ENCODE measurements at regions not wholly inside any gene's neighbourhood (a gene's known extent, or its start where the extent isn't known, plus 50 kb on each side); places are given as distances from the start of the nearest gene placed in this dataset.
"Not testable (repeated sequence)": the region's sequence is repeated elsewhere in the genome, so short reads cannot be mapped to it uniquely, and the experiment has no call there.

GRCh38 chr5:152641970-152642805, 237.1 kb upstream of the NMUR2 start:
- Histone ChIP-seq H3K27ac (ENCODE audit: low read length) (no peak overlapping the region), H3K36me3 (ENCODE audit: control insufficient read depth, insufficient read depth, low read length) (no peaks in the 10 kb centered on the region), H3K27me3 (ENCODE audit: control insufficient read depth, insufficient read depth, low read length) (peaks cover 2% of the 10 kb centered on the region; the same call in 1 of the 2 replicates), H3K9me3 (ENCODE audit: control insufficient read depth, insufficient read depth, low read length) (no peaks in the 10 kb centered on the region), H3K4me1 (ENCODE audit: control insufficient read depth, insufficient read depth, low read length) (no peaks in the 10 kb centered on the region), H3K4me3 (ENCODE audit: low read length) (no peak overlapping the region)
- WGBS (ENCODE audit: insufficient coverage, insufficient read length), result no CpG with 5 or more reads among the region's 10 CpGs
- DNase-seq (ENCODE audit: low read depth, low spot score), result no peak

GRCh38 chr5:152642880-152643279, 237.8 kb upstream of the NMUR2 start:
- no peak for DNase-seq (ENCODE audit: low read depth, low spot score)
- Histone ChIP-seq H3K9me3 (ENCODE audit: control insufficient read depth, insufficient read depth, low read length) (no peaks in the 10 kb centered on the region), H3K27me3 (ENCODE audit: control insufficient read depth, insufficient read depth, low read length) (peaks cover 2% of the 10 kb centered on the region; the same call in 1 of the 2 replicates), H3K4me3 (ENCODE audit: low read length) (no peak overlapping the region), H3K27ac (ENCODE audit: low read length) (no peak overlapping the region), H3K4me1 (ENCODE audit: control insufficient read depth, insufficient read depth, low read length) (no peaks in the 10 kb centered on the region), H3K36me3 (ENCODE audit: control insufficient read depth, insufficient read depth, low read length) (no peaks in the 10 kb centered on the region)
- WGBS (ENCODE audit: insufficient coverage, insufficient read length), result no CpG with 5 or more reads among the region's 1 CpG

- Histone ChIP-seq H3K9me3 (ENCODE audit: control insufficient read depth, insufficient read depth, low read length) (no peaks in the 10 kb centered on the region), H3K36me3 (ENCODE audit: control insufficient read depth, insufficient read depth, low read length) (no peaks in the 10 kb centered on the region), H3K27me3 (ENCODE audit: control insufficient read depth, insufficient read depth, low read length) (peaks cover 2% of the 10 kb centered on the region; the same call in 1 of the 2 replicates), H3K4me1 (ENCODE audit: control insufficient read depth, insufficient read depth, low read length) (no peaks in the 10 kb centered on the region), H3K4me3 (ENCODE audit: low read length) (no peak overlapping the region), H3K27ac (ENCODE audit: low read length) (no peak overlapping the region)
- WGBS (ENCODE audit: insufficient coverage, insufficient read length), result no CpG with 5 or more reads among the region's 2 CpGs
- no peak for DNase-seq (ENCODE audit: low read depth, low spot score)
Measured at GRCh38 chr5:152644029-152644728, 239.1 kb upstream of the NMUR2 start.

GRCh38 chr5:152649609-152650008, 244.5 kb upstream of the NMUR2 start:
- peaks cover 2% of the 10 kb centered on the region; the same call in 1 of the 2 replicates for H3K27me3 ChIP-seq (ENCODE audit: control insufficient read depth, insufficient read depth, low read length)
- H3K4me3 ChIP-seq (ENCODE audit: low read length), result no peak overlapping the region
- no peaks in the 10 kb centered on the region for H3K36me3 ChIP-seq (ENCODE audit: control insufficient read depth, insufficient read depth, low read length)
- H3K27ac ChIP-seq (ENCODE audit: low read length), result no peak overlapping the region
- H3K9me3 ChIP-seq (ENCODE audit: control insufficient read depth, insufficient read depth, low read length), result no peaks in the 10 kb centered on the region
- no peak for DNase-seq (ENCODE audit: low read depth, low spot score)
- H3K4me1 ChIP-seq (ENCODE audit: control insufficient read depth, insufficient read depth, low read length), result peaks cover 2% of the 10 kb centered on the region; the same call in 1 of the 2 replicates

- H3K4me3 ChIP-seq (ENCODE audit: low read length), result no peak overlapping the region
- no peak overlapping the region for H3K27ac ChIP-seq (ENCODE audit: low read length)
- no CpG with 5 or more reads among the region's 3 CpGs for WGBS (ENCODE audit: insufficient coverage, insufficient read length)
- no peaks in the 10 kb centered on the region for H3K27me3 ChIP-seq (ENCODE audit: control insufficient read depth, insufficient read depth, low read length)
- DNase-seq (ENCODE audit: low read depth, low spot score), result no peak
- H3K36me3 ChIP-seq (ENCODE audit: control insufficient read depth, insufficient read depth, low read length), result no peaks in the 10 kb centered on the region
- H3K9me3 ChIP-seq (ENCODE audit: control insufficient read depth, insufficient read depth, low read length), result no peaks in the 10 kb centered on the region
- peaks cover 2% of the 10 kb centered on the region; the same call in 1 of the 2 replicates for H3K4me1 ChIP-seq (ENCODE audit: control insufficient read depth, insufficient read depth, low read length)
Measured at GRCh38 chr5:152650413-152650812, 245.3 kb upstream of the NMUR2 start.

- WGBS (ENCODE audit: insufficient coverage, insufficient read length), result no CpG with 5 or more reads among the region's 18 CpGs
- H3K27me3 ChIP-seq (ENCODE audit: control insufficient read depth, insufficient read depth, low read length); H3K4me3 ChIP-seq (ENCODE audit: low read length); DNase-seq (ENCODE audit: low read depth, low spot score); H3K4me1 ChIP-seq (ENCODE audit: control insufficient read depth, insufficient read depth, low read length); H3K9me3 ChIP-seq (ENCODE audit: control insufficient read depth, insufficient read depth, low read length); H3K27ac ChIP-seq (ENCODE audit: low read length); H3K36me3 ChIP-seq (ENCODE audit: control insufficient read depth, insufficient read depth, low read length): not testable (repeated sequence)
Measured at GRCh38 chr5:152659470-152659869, 254.4 kb upstream of the NMUR2 start.

GRCh38 chr5:152673601-152674000, 268.5 kb upstream of the NMUR2 start:
- DNase-seq (ENCODE audit: low read depth, low spot score), result no peak
- H3K36me3 ChIP-seq (ENCODE audit: control insufficient read depth, insufficient read depth, low read length), result no peaks in the 10 kb centered on the region
- no peaks in the 10 kb centered on the region for H3K4me1 ChIP-seq (ENCODE audit: control insufficient read depth, insufficient read depth, low read length)
- H3K27ac ChIP-seq (ENCODE audit: low read length), result no peak overlapping the region
- H3K4me3 ChIP-seq (ENCODE audit: low read length), result no peak overlapping the region
- no peaks in the 10 kb centered on the region for H3K9me3 ChIP-seq (ENCODE audit: control insufficient read depth, insufficient read depth, low read length)
- H3K27me3 ChIP-seq (ENCODE audit: control insufficient read depth, insufficient read depth, low read length), result no peaks in the 10 kb centered on the region
- WGBS (ENCODE audit: insufficient coverage, insufficient read length), result no CpG with 5 or more reads among the region's 1 CpG

GRCh38 chr5:152674403-152674802, 269.3 kb upstream of the NMUR2 start:
- no peaks in the 10 kb centered on the region for H3K4me1 ChIP-seq (ENCODE audit: control insufficient read depth, insufficient read depth, low read length)
- no peak for DNase-seq (ENCODE audit: low read depth, low spot score)
- H3K27ac ChIP-seq (ENCODE audit: low read length), result no peak overlapping the region
- no peaks in the 10 kb centered on the region for H3K36me3 ChIP-seq (ENCODE audit: control insufficient read depth, insufficient read depth, low read length)
- no CpG with 5 or more reads among the region's 1 CpG for WGBS (ENCODE audit: insufficient coverage, insufficient read length)
- H3K9me3 ChIP-seq (ENCODE audit: control insufficient read depth, insufficient read depth, low read length), result no peaks in the 10 kb centered on the region
- H3K27me3 ChIP-seq (ENCODE audit: control insufficient read depth, insufficient read depth, low read length), result no peaks in the 10 kb centered on the region
- H3K4me3 ChIP-seq (ENCODE audit: low read length), result no peak overlapping the region

DNA sequence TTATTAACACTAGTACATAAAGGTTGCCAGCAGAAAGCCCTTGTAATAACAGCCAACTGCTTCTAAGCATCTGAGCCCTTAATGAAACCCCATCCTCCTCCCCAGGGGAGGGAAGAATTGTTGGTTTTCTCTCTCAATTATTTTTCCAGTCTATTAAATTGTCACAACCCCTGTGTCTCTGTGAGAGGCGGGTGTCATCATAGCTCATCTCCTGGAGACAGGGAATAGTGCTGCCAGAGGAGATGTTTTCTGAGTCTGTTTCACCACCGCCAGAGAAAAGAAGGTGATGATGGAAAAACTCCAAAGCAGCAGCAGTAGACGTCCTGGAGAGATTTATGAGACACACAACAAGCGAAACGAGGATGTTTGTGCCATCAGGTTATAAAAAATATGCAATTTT, 271.1 kb upstream of the NMUR2 start:
- no peak for DNase-seq (ENCODE audit: low read depth, low spot score)
- WGBS (ENCODE audit: insufficient coverage, insufficient read length), result no CpG with 5 or more reads among the region's 5 CpGs
- Histone ChIP-seq H3K9me3 (ENCODE audit: control insufficient read depth, insufficient read depth, low read length) (no peaks in the 10 kb centered on the region), H3K27ac (ENCODE audit: low read length) (no peak overlapping the region), H3K36me3 (ENCODE audit: control insufficient read depth, insufficient read depth, low read length) (no peaks in the 10 kb centered on the region), H3K27me3 (ENCODE audit: control insufficient read depth, insufficient read depth, low read length) (no peaks in the 10 kb centered on the region), H3K4me1 (ENCODE audit: control insufficient read depth, insufficient read depth, low read length) (no peaks in the 10 kb centered on the region), H3K4me3 (ENCODE audit: low read length) (no peak overlapping the region)

DNA sequence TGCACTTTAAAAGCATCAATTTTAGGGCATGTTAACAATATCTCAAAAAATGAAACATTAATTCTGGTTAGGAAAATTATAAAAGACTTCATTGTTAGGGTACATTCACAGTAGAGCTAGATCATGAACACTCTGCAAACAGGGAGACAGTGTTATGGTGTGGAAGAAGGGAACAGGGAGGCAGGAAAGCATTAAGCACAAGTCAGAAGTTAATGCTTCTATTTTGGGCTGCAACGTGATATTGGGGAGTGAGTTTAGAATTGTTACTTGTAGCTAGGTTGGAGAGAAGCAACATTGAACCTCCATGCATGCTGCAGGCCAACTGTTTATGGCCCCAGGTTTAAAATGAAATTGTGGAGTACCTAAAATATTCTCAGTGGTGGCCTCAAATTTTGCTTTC, 278.1 kb upstream of the NMUR2 start:
- H3K27me3 ChIP-seq (ENCODE audit: control insufficient read depth, insufficient read depth, low read length), result no peaks in the 10 kb centered on the region
- no peaks in the 10 kb centered on the region for H3K9me3 ChIP-seq (ENCODE audit: control insufficient read depth, insufficient read depth, low read length)
- no peaks in the 10 kb centered on the region for H3K36me3 ChIP-seq (ENCODE audit: control insufficient read depth, insufficient read depth, low read length)
- DNase-seq (ENCODE audit: low read depth, low spot score), result no peak
- H3K4me1 ChIP-seq (ENCODE audit: control insufficient read depth, insufficient read depth, low read length), result no peaks in the 10 kb centered on the region
- no peak overlapping the region for H3K27ac ChIP-seq (ENCODE audit: low read length)
- H3K4me3 ChIP-seq (ENCODE audit: low read length), result no peak overlapping the region
- whole genome bisulfite sequencing (ENCODE audit: insufficient coverage, insufficient read length), result no CpG with 5 or more reads among the region's 1 CpG
